ENCODE measurements at regions not wholly inside any gene's neighbourhood (a gene's known extent, or its start where the extent isn't known, plus 50 kb on each side); places are given as distances from the start of the nearest gene placed in this dataset.

DNA sequence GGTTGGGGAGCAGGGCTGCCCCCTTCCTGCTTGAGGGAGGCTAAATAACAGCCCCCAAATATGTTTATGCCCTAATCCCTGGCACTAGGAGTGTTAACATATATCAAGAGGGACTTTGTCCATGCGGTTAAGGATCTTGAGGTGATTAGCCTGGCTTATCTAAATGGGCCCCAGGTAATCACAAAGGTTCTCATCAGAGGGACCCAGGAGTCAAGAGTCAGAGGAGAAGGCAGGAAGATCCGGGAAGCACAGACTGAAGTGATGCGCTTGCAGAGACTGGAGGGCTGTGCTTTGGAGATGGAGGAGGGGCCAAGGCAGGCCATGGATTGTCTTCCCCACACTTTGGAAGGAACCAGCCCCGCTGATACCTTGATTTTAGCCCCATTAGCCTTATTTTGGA is 86.4 kb downstream of the IER5 start:
- TF ChIP-seq, protein P1, sequence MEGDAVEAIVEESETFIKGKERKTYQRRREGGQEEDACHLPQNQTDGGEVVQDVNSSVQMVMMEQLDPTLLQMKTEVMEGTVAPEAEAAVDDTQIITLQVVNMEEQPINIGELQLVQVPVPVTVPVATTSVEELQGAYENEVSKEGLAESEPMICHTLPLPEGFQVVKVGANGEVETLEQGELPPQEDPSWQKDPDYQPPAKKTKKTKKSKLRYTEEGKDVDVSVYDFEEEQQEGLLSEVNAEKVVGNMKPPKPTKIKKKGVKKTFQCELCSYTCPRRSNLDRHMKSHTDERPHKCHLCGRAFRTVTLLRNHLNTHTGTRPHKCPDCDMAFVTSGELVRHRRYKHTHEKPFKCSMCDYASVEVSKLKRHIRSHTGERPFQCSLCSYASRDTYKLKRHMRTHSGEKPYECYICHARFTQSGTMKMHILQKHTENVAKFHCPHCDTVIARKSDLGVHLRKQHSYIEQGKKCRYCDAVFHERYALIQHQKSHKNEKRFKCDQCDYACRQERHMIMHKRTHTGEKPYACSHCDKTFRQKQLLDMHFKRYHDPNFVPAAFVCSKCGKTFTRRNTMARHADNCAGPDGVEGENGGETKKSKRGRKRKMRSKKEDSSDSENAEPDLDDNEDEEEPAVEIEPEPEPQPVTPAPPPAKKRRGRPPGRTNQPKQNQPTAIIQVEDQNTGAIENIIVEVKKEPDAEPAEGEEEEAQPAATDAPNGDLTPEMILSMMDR (IDR thresholded peaks at IDR 0.05) = no peak
- H3K27ac Mint-ChIP-seq = no peak overlapping the region
- no peak for DNase-seq

GRCh38 chr1:181175356-181175910 is 86.9 kb downstream of the IER5 start:
- Histone ChIP-seq H3K9me3 (replicated peaks in 1 of 2; ENCODE audit: control insufficient read depth in 1 of 2, insufficient read depth in 1 of 2, low read length in 2 of 2) (peaks cover 10 to 14% of the 10 kb centered on the region in 2 donors), H3K4me2 (replicated peaks; ENCODE audit: extremely low read depth, low read length, poor library complexity, severe bottlenecking) (no peak overlapping the region), H2AFZ (ENCODE audit: insufficient read depth, low read depth, low read length, poor library complexity, severe bottlenecking) (no peak overlapping the region), H4K20me1 (ENCODE audit: insufficient read depth, low read length) (no peaks in the 10 kb centered on the region), H3K9ac (ENCODE audit: insufficient read depth, low read length, poor library complexity, severe bottlenecking) (no peak overlapping the region), H3K4me3 (replicated peaks in 1 of 3; ENCODE audit: low read depth in 2 of 3, low read length in 3 of 3) (no peak overlapping the region), H3K27me3 (ENCODE audit: control insufficient read depth in 2 of 2, insufficient read depth in 2 of 2, low read length in 2 of 2) (peaks cover 0 to 3% of the 10 kb centered on the region in 2 donors), H3K27ac (ENCODE audit: low read depth in 1 of 2, low read length in 2 of 2) (no peak overlapping the region), H3K36me3 (replicated peaks in 1 of 2; ENCODE audit: control insufficient read depth in 1 of 2, insufficient read depth in 2 of 2, low read length in 2 of 2) (no peaks in the 10 kb centered on the region), H3K4me1 (ENCODE audit: control insufficient read depth in 1 of 2, insufficient read depth in 2 of 2, low read length in 2 of 2) (no peaks in the 10 kb centered on the region), H3K79me2 (ENCODE audit: insufficient read depth, low read length) (no peaks in the 10 kb centered on the region)
- 92% methylated on average over 3 of the region's 6 CpGs for WGBS (ENCODE audit: insufficient coverage)
- DNase-seq = no peak
- Mint-ChIP-seq H3K4me1 (no peaks in the 10 kb centered on the region), H3K9me3 (peaks cover 15 to 23% (median 19%) of the 10 kb centered on the region in 7 donors), H3K36me3 (no peaks in the 10 kb centered on the region), H3K4me3 (no peak overlapping the region), H3K27ac (peak overlapping the region in 1 of 7 donors; percentile 47), H3K27me3 (ENCODE audit: low read depth in 3 of 3) (peaks cover 10 to 16% (median 15%) of the 10 kb centered on the region in 3 donors)
- intact Hi-C loops (cut with micrococcal nuclease) = no loop called here
- TF ChIP-seq, protein P1 (IDR thresholded peaks at IDR 0.05) = no peak

More for the DNA sequence above, 86.4 kb downstream of the IER5 start:
- H3K4me3 Mint-ChIP-seq = no peak overlapping the region
- H3K79me2 ChIP-seq (ENCODE audit: insufficient read depth, low read length) = no peaks in the 10 kb centered on the region
- H3K27me3 ChIP-seq (ENCODE audit: control insufficient read depth in 2 of 2, insufficient read depth in 2 of 2, low read length in 2 of 2) = no peaks in the 10 kb centered on the region
- peaks cover 6 to 13% (median 11%) of the 10 kb centered on the region in 3 donors for H3K27me3 Mint-ChIP-seq (ENCODE audit: low read depth in 3 of 3)
- H3K9ac ChIP-seq (ENCODE audit: insufficient read depth, low read length, poor library complexity, severe bottlenecking) = no peak overlapping the region
- peaks cover 15 to 23% (median 19%) of the 10 kb centered on the region in 7 donors for H3K9me3 Mint-ChIP-seq
- no peak overlapping the region for H3K4me3 ChIP-seq (replicated peaks in 1 of 3; ENCODE audit: low read depth in 2 of 3, low read length in 3 of 3)
- H3K4me1 ChIP-seq (ENCODE audit: control insufficient read depth in 1 of 2, insufficient read depth in 2 of 2, low read length in 2 of 2) = no peaks in the 10 kb centered on the region
- H3K9me3 ChIP-seq (replicated peaks in 1 of 2; ENCODE audit: control insufficient read depth in 1 of 2, insufficient read depth in 1 of 2, low read length in 2 of 2) = peaks cover 10 to 14% of the 10 kb centered on the region in 2 donors
- H2AFZ ChIP-seq (ENCODE audit: insufficient read depth, low read depth, low read length, poor library complexity, severe bottlenecking) = no peak overlapping the region
- H3K4me2 ChIP-seq (replicated peaks; ENCODE audit: extremely low read depth, low read length, poor library complexity, severe bottlenecking) = no peak overlapping the region
- no peaks in the 10 kb centered on the region for H4K20me1 ChIP-seq (ENCODE audit: insufficient read depth, low read length)
- H3K36me3 Mint-ChIP-seq = no peaks in the 10 kb centered on the region
- 100% methylated on average over 1 of the region's 4 CpGs for WGBS (ENCODE audit: insufficient coverage)
- H3K36me3 ChIP-seq (replicated peaks in 1 of 2; ENCODE audit: control insufficient read depth in 1 of 2, insufficient read depth in 2 of 2, low read length in 2 of 2) = no peaks in the 10 kb centered on the region
- intact Hi-C loops (cut with micrococcal nuclease) = no loop called here
- no peaks in the 10 kb centered on the region for H3K4me1 Mint-ChIP-seq
- H3K27ac ChIP-seq (ENCODE audit: low read depth in 1 of 2, low read length in 2 of 2) = no peak overlapping the region

Data from CD14-positive monocyte (primary cell).